Transverse colon (tissue), 4 donors: ENCODE measurements at regions not wholly inside any gene's neighbourhood (a gene's known extent, or its start where the extent isn't known, plus 50 kb on each side); places are given as distances from the start of the nearest gene placed in this dataset.
"Not testable (repeated sequence)": the region's sequence is repeated elsewhere in the genome, so short reads cannot be mapped to it uniquely, and the experiment has no call there.

Experiments used
- DNase-seq: peaks from one replicate; pipeline ENCODE4 v3.0.0-alpha.2; 2019
- H3K27ac ChIP-seq, 4 donors: fragments of 200-600 bp; sonication (generic); 2 replicates each; pipeline ENCODE4 v1.5.1; 2016 to 2018; ENCODE audit warnings: inconsistent platforms in 4 of 4
- H3K27me3 ChIP-seq: fragments of 200-600 bp; sonication (generic); 2 replicates; pipeline ENCODE4 v1.5.1; 2017; ENCODE audit warnings: inconsistent platforms
- H3K36me3 ChIP-seq, 4 donors: fragments of 200-600 bp; sonication (generic); 2 replicates each; pipeline ENCODE4 v1.5.1; 2017 to 2019; ENCODE audit warnings: inconsistent platforms in 4 of 4
- H3K4me1 ChIP-seq, 4 donors: fragments of 200-600 bp; sonication (generic); 2 replicates each; pipeline ENCODE4 v1.5.1; 2017 to 2020; ENCODE audit warnings: inconsistent platforms in 4 of 4
- H3K4me3 ChIP-seq, 4 donors: fragments of 200-600 bp; sonication (generic); 1 replicate in 1 of 4; 2 replicates in 3 of 4; pipeline versions ENCODE4 v1.5.1 to v1.6.1; 2017 to 2019; ENCODE audit warnings: inconsistent platforms in 4 of 4
- H3K9me3 ChIP-seq, 2 donors: fragments of 200-600 bp; sonication (generic); 2 replicates each; pipeline ENCODE4 v1.5.1; 2017 to 2019; ENCODE audit warnings: inconsistent platforms in 2 of 2
- EP300 ChIP-seq: sonication (generic); formaldehyde crosslinking; IDR thresholded peaks from one replicate; pipeline ENCODE4 v1.6.1; 2017; ENCODE audit warnings: antibody characterized with exemption, low read depth
- POLR2A ChIP-seq: fragments of 450-650 bp; IDR thresholded peaks from one replicate; pipeline ENCODE4 v1.6.1; 2016; ENCODE audit warnings: antibody characterized with exemption, mild to moderate bottlenecking, moderate library complexity
- POLR2AphosphoS5 ChIP-seq, 3 donors: sonication (generic); formaldehyde crosslinking; IDR thresholded peaks; one replicate each; pipeline ENCODE4 v1.6.1; 2016; ENCODE audit warnings: antibody characterized with exemption in 3 of 3
- WGBS, 2 donors: methylation state at CpG; one replicate each; pipeline ENCODE4 v1.1.5; 2018; ENCODE audit warnings: low coverage in 1 of 2; 5-methylcytosine and 5-hydroxymethylcytosine counted together
- in situ Hi-C, 4 donors: fragments of 200-750 bp; cut with MboI; loops; one replicate each; pipeline versions ENCODE4 v1.15.0 to v1.15.1; 2017; ENCODE audit warnings: low sequenced_read_pairs in 3 of 4, low pct_ligation_motif_present in 1 of 4, low pct_unique_long_range_greater_than_20kb in 1 of 4
- intact Hi-C: fragments of 100-400 bp; cut with DNase I; formaldehyde crosslinking; loops from one replicate; pipeline ENCODE4 v1.15.1; 2023; ENCODE audit warnings: low total_unique reads
- TF ChIP-seq, protein P1 (sequence below), 5 experiments: fragments of 200-600 bp in 3 of 5; fragments of 450-650 bp in 2 of 5; sonication (generic) in 3 of 5; IDR thresholded peaks; 1 replicate in 2 of 5; 2 replicates in 3 of 5; pipeline ENCODE4 v1.5.1; 2016 to 2017; ENCODE audit warnings: antibody characterized with exemption in 5 of 5, inconsistent platforms in 3 of 5, mild to moderate bottlenecking in 2 of 5, moderate library complexity in 1 of 5

DNA sequence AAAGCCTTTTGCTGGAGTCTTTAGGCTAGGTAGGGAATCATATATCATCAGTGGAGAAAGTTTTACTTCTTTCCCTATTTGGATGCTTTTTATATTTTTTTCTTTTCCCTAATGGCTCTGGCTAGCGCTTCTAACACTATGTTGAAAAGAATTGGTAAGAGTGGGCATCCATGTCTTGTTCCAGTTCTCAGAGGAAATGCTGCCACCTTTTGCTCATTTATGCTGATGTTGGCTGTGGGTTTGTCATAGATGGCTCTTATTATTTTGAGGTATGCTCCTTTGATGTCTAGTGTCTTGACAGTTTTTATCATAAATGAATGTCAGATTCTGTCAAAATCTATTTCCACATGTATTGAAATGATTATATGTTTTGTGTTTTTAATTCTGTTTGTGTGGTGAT, 1544.1 kb downstream of the REEP3 start:
- Histone ChIP-seq H3K27ac (no peak overlapping the region), H3K4me1 (no peaks in the 10 kb centered on the region), H3K36me3 (no peaks in the 10 kb centered on the region), H3K27me3 (no peaks in the 10 kb centered on the region), H3K4me3 (no peak overlapping the region), H3K9me3 (no peaks in the 10 kb centered on the region)
- intact Hi-C loops (no loop called here), in situ Hi-C loops (no loop called here)
- TF ChIP-seq POLR2AphosphoS5 (IDR thresholded peaks at IDR 0.05) (no peak), EP300 (no peak)
- 60 to 80% methylated on average over 1 of the region's 1 CpG for WGBS, 2 donors
- DNase-seq: no peak

DNA sequence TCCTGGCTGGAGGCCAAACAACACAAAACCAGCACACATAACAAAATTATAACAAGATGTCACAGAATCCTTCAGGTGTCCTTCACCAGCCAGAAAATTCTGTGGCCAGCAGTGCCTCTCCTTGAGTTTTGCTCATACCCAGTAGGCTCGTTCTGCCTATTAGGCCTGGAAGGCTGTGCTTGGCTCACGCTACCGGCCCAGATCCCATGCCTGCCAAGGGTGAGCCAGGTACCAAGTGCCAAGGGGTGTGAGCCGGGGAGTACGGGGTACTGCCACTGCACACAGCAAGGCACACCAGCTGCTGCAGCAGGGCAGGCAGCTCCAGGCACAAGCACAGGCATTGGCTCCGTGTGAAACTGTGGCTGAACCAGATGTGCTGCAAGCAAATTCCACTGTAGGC, 1562.0 kb downstream of the REEP3 start:
- intact Hi-C loops: no loop called here
- Histone ChIP-seq H3K4me3 (no peak overlapping the region), H3K36me3 (no peaks in the 10 kb centered on the region), H3K27ac (no peak overlapping the region), H3K9me3 (no peaks in the 10 kb centered on the region), H3K27me3 (no peaks in the 10 kb centered on the region), H3K4me1 (no peaks in the 10 kb centered on the region)
- in situ Hi-C loops: no loop called here
- DNase-seq: no peak
- no peak for TF ChIP-seq POLR2AphosphoS5 (IDR thresholded peaks at IDR 0.05)
- TF ChIP-seq EP300: no peak
- TF ChIP-seq, protein P1, sequence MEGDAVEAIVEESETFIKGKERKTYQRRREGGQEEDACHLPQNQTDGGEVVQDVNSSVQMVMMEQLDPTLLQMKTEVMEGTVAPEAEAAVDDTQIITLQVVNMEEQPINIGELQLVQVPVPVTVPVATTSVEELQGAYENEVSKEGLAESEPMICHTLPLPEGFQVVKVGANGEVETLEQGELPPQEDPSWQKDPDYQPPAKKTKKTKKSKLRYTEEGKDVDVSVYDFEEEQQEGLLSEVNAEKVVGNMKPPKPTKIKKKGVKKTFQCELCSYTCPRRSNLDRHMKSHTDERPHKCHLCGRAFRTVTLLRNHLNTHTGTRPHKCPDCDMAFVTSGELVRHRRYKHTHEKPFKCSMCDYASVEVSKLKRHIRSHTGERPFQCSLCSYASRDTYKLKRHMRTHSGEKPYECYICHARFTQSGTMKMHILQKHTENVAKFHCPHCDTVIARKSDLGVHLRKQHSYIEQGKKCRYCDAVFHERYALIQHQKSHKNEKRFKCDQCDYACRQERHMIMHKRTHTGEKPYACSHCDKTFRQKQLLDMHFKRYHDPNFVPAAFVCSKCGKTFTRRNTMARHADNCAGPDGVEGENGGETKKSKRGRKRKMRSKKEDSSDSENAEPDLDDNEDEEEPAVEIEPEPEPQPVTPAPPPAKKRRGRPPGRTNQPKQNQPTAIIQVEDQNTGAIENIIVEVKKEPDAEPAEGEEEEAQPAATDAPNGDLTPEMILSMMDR (IDR thresholded peaks at IDR 0.05): no peak
- TF ChIP-seq POLR2A: no peak
- WGBS, 2 donors: 61% methylated on average over 6 of the region's 6 CpGs; no CpG with 5 or more reads in 1 of the 2 donors

- H3K4me3 ChIP-seq: no peak overlapping the region
- H3K4me1 ChIP-seq: no peaks in the 10 kb centered on the region
- no peaks in the 10 kb centered on the region for H3K36me3 ChIP-seq
- H3K27me3 ChIP-seq: no peaks in the 10 kb centered on the region
- TF ChIP-seq POLR2A (no peak), EP300 (no peak), POLR2AphosphoS5 (IDR thresholded peaks at IDR 0.05) (no peak)
- TF ChIP-seq, protein P1 (IDR thresholded peaks at IDR 0.05): no peak
- intact Hi-C loops (no loop called here), in situ Hi-C loops (no loop called here)
- H3K27ac ChIP-seq: no peak overlapping the region
- no peaks in the 10 kb centered on the region for H3K9me3 ChIP-seq
- DNase-seq: no peak
These were observed 1569.8 kb downstream of the REEP3 start for GRCh38 chr10:65090991-65091390.

GRCh38 chr10:65100146-65100545, 1578.9 kb downstream of the REEP3 start:
- intact Hi-C loops (no loop called here), in situ Hi-C loops (no loop called here)
- Histone ChIP-seq H3K9me3 (no peaks in the 10 kb centered on the region), H3K27me3 (no peaks in the 10 kb centered on the region), H3K4me1 (no peaks in the 10 kb centered on the region), H3K36me3 (no peaks in the 10 kb centered on the region), H3K4me3 (no peak overlapping the region), H3K27ac (no peak overlapping the region)
- 64 to 74% methylated on average over 1 of the region's 1 CpG for WGBS, 2 donors
- no peak for DNase-seq
- TF ChIP-seq POLR2AphosphoS5 (IDR thresholded peaks at IDR 0.05) (no peak), POLR2A (no peak), EP300 (no peak)
- TF ChIP-seq, protein P1 (IDR thresholded peaks at IDR 0.05): no peak

- intact Hi-C loops, H3K9me3 ChIP-seq, H3K27ac ChIP-seq, H3K4me3 ChIP-seq, DNase-seq, in situ Hi-C loops, H3K36me3 ChIP-seq, H3K4me1 ChIP-seq, H3K27me3 ChIP-seq: not testable (repeated sequence)
- 65% methylated on average over 4 of the region's 4 CpGs; no CpG with 5 or more reads in 1 of the 2 donors for WGBS, 2 donors
These were observed 1579.7 kb downstream of the REEP3 start for GRCh38 chr10:65100881-65101280.
